Spleen (tissue), 11 donors: ENCODE measurements at regions not wholly inside any gene's neighbourhood (a gene's known extent, or its start where the extent isn't known, plus 50 kb on each side); places are given as distances from the start of the nearest gene placed in this dataset.

Source experiments
- DNase-seq: peaks from one replicate; pipeline ENCODE4 v3.0.0-alpha.2; 2020
- H3K27ac ChIP-seq, 8 donors: fragments of 200-600 bp; sonication (generic) in 7 of 8; 1 replicate in 4 of 8; 2 replicates in 4 of 8; pipeline versions ENCODE4 v1.5.0 to v1.8.0; 2016 to 2021; ENCODE audit warnings: inconsistent platforms in 4 of 8, mild to moderate bottlenecking in 4 of 8, moderate library complexity in 1 of 8
- H3K27me3 ChIP-seq, 7 donors: fragments of 200-600 bp; sonication (generic) in 6 of 7; replicated peaks in 1 of 7; 1 replicate in 4 of 7; 2 replicates in 3 of 7; pipeline versions ENCODE4 v1.5.0 to v1.8.0; 2016 to 2021; ENCODE audit warnings: inconsistent platforms in 3 of 7, mild to moderate bottlenecking in 1 of 7
- H3K36me3 ChIP-seq, 6 donors: fragments of 200-600 bp; sonication (generic) in 5 of 6; 1 replicate in 4 of 6; 2 replicates in 2 of 6; pipeline versions ENCODE4 v1.5.0 to v1.8.0; 2016 to 2021; ENCODE audit warnings: inconsistent platforms in 2 of 6
- H3K4me1 ChIP-seq, 6 donors: fragments of 200-600 bp; sonication (generic) in 5 of 6; 1 replicate in 3 of 6; 2 replicates in 3 of 6; pipeline versions ENCODE4 v1.5.0 to v1.8.0; 2016 to 2021; ENCODE audit warnings: inconsistent platforms in 3 of 6
- H3K4me3 ChIP-seq, 8 donors: fragments of 200-600 bp; sonication (generic) in 7 of 8; 1 replicate in 4 of 8; 2 replicates in 4 of 8; pipeline versions ENCODE4 v1.5.0 to v1.8.0; 2016 to 2021; ENCODE audit warnings: inconsistent platforms in 4 of 8, mild to moderate bottlenecking in 4 of 8, moderate library complexity in 2 of 8
- H3K9me3 ChIP-seq, 8 donors: fragments of 200-600 bp; sonication (generic) in 7 of 8; 1 replicate in 4 of 8; 2 replicates in 4 of 8; pipeline versions ENCODE4 v1.5.0 to v1.8.0; 2016 to 2021; ENCODE audit warnings: inconsistent platforms in 4 of 8
- CTCF ChIP-seq, 11 experiments: fragments of 200-600 bp in 7 of 11; fragments of 450-650 bp in 4 of 11; sonication (generic) in 4 of 11; IDR thresholded peaks in 8 of 11; conservative IDR thresholded peaks in 3 of 11; 1 replicate in 7 of 11; 2 replicates in 4 of 11; pipeline versions ENCODE4 v1.4.0 to v1.8.0; 2016 to 2021; ENCODE audit warnings: antibody characterized with exemption in 11 of 11, inconsistent platforms in 4 of 11, mild to moderate bottlenecking in 1 of 11
- POLR2A ChIP-seq, 3 donors: fragments of 450-650 bp; IDR thresholded peaks; one replicate each; pipeline ENCODE4 v1.5.1; 2017; ENCODE audit warnings: antibody characterized with exemption in 3 of 3, mild to moderate bottlenecking in 1 of 3
- POLR2AphosphoS5 ChIP-seq, 3 donors: sonication (generic); formaldehyde crosslinking; IDR thresholded peaks; one replicate each; pipeline ENCODE4 v1.5.1; 2017; ENCODE audit warnings: antibody characterized with exemption in 3 of 3
- WGBS, 5 donors: extraction: QIAGEN DNeasy Blood & Tissue Kit in 3 of 5; methylation state at CpG; one replicate each; pipeline versions ENCODE4 v1.1.5 to v1.1.7; 2013 to 2018; 5-methylcytosine and 5-hydroxymethylcytosine counted together
- intact Hi-C: fragments of 100-400 bp; cut with DNase I; formaldehyde crosslinking; loops from one replicate; pipeline ENCODE4 v1.15.0; 2023; ENCODE audit warnings: low total_unique reads
- donor health status: healthy with polysubstance abuse.
- donor health status: DM: no; HTN: no; CAD: no; lungs with moderate emphysema.
- donor health status: DM: no; HTN: no; CAD: no.
- donor health status: Bipolar disorder and iron deficiency.
- donor health status: healthy.
- donor health status: DM: no; HTN: no; CAD: no.
- donor health status: DM: yes; HTN: yes; CAD: no.

- Histone ChIP-seq H3K36me3 (no peaks in the 10 kb centered on the region), H3K27ac (no peak overlapping the region), H3K27me3 (no peaks in the 10 kb centered on the region), H3K4me3 (no peak overlapping the region), H3K4me1 (no peaks in the 10 kb centered on the region), H3K9me3 (peaks cover 0 to 11% (median 3%) of the 10 kb centered on the region in 8 donors)
- TF ChIP-seq CTCF (IDR thresholded peaks at IDR 0.05 in 8 of 11, conservative IDR thresholded peaks at IDR 0.05 in 3 of 11), result no peak
- intact Hi-C loops, result no loop called here
- DNase-seq, result peak; percentile 37
- 55 to 78% (median 64%) methylated on average over 4 of the region's 4 CpGs for WGBS, 5 donors
Observed at GRCh38 chr13:60970736-60971135, 444.9 kb downstream of the PCDH20 start.

DNA sequence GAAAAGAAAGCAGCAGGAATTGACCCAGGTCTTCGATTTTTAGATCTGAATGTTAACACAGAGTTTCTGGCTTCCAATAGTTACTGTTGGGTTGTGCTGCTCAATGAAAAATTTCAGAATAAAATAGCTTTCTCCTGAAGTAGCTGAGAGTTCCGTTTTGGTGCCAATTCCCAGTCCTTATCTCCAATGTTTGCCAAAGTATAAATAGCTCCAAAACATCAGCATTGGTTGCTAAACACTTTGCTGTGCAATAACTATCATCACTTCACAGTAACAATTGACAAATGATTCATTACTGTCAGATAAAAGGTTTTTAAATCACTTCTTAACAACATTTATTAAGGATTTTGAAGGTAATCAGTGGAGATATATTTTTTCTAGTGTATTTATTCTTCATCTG is 446.0 kb downstream of the PCDH20 start:
- intact Hi-C loops, result no loop called here

GRCh38 chr13:60959427-60959826 is 456.2 kb downstream of the PCDH20 start:
- Histone ChIP-seq H3K27ac (no peak overlapping the region), H3K4me3 (no peak overlapping the region), H3K27me3 (no peaks in the 10 kb centered on the region), H3K36me3 (no peaks in the 10 kb centered on the region), H3K9me3 (peaks cover 0 to 5% (median 0%) of the 10 kb centered on the region in 8 donors), H3K4me1 (no peaks in the 10 kb centered on the region)
- no peak for DNase-seq
- TF ChIP-seq CTCF (IDR thresholded peaks at IDR 0.05 in 8 of 11, conservative IDR thresholded peaks at IDR 0.05 in 3 of 11), result no peak
- no peak for TF ChIP-seq POLR2AphosphoS5 (IDR thresholded peaks at IDR 0.05)
- TF ChIP-seq POLR2A (IDR thresholded peaks at IDR 0.05), result no peak
- intact Hi-C loops, result no loop called here
- WGBS, 5 donors, result 66 to 87% (median 70%) methylated on average over 2 of the region's 2 CpGs

More for the DNA sequence above, 446.0 kb downstream of the PCDH20 start:
- no peak for TF ChIP-seq CTCF (IDR thresholded peaks at IDR 0.05 in 8 of 11, conservative IDR thresholded peaks at IDR 0.05 in 3 of 11)
- no peak for TF ChIP-seq POLR2A (IDR thresholded peaks at IDR 0.05)
- no peak for TF ChIP-seq POLR2AphosphoS5 (IDR thresholded peaks at IDR 0.05)
- Histone ChIP-seq H3K4me1 (no peaks in the 10 kb centered on the region), H3K27ac (no peak overlapping the region), H3K27me3 (no peaks in the 10 kb centered on the region), H3K9me3 (peaks cover 0 to 8% (median 2%) of the 10 kb centered on the region in 8 donors), H3K4me3 (no peak overlapping the region), H3K36me3 (no peaks in the 10 kb centered on the region)
- DNase-seq, result no peak
- 38 to 52% (median 48%) methylated on average over 2 of the region's 2 CpGs for WGBS, 5 donors

DNA sequence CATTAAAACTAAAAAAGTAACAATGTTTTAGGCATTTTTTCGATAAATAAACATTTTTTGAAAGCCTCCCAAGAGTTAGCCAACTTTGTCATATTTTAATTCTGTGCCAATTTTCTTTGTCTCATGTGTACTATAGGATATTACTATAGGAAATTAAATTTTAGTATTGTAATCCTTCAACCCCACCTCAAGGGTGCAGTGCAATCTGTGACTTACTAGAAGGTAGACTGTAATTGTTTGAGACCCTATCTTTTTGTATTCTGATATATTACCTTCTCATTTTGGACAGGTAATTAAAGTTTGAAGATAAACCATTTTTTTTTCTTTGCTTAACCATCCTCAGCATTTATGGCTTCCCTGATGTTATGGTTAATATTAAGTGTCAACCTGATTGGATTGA is 457.8 kb downstream of the PCDH20 start:
- intact Hi-C loops, result no loop called here
- H3K4me3 ChIP-seq, result no peak overlapping the region
- TF ChIP-seq POLR2AphosphoS5 (IDR thresholded peaks at IDR 0.05) (no peak), POLR2A (IDR thresholded peaks at IDR 0.05) (no peak), CTCF (IDR thresholded peaks at IDR 0.05 in 8 of 11, conservative IDR thresholded peaks at IDR 0.05 in 3 of 11) (no peak)

More for the DNA sequence above, 457.8 kb downstream of the PCDH20 start:
- no peak for DNase-seq
- Histone ChIP-seq H3K9me3 (peaks cover 0 to 5% (median 0%) of the 10 kb centered on the region in 8 donors), H3K27ac (no peak overlapping the region), H3K4me1 (no peaks in the 10 kb centered on the region), H3K36me3 (no peaks in the 10 kb centered on the region), H3K27me3 (no peaks in the 10 kb centered on the region)
- WGBS, 5 donors, result 41 to 65% (median 46%) methylated on average over 1 of the region's 1 CpG
